GM19351 (cell line): ENCODE measurements at regions not wholly inside any gene's neighbourhood (a gene's known extent, or its start where the extent isn't known, plus 50 kb on each side); places are given as distances from the start of the nearest gene placed in this dataset.

Source experiments
- ATAC-seq: cut with Tn5 transposase; IDR thresholded peaks from one replicate; pipeline ENCODE4 v1.9.1; 2021; ENCODE audit warnings: mild to moderate bottlenecking, moderate library complexity; ENCODE audit not compliant: unreplicated experiment

DNA sequence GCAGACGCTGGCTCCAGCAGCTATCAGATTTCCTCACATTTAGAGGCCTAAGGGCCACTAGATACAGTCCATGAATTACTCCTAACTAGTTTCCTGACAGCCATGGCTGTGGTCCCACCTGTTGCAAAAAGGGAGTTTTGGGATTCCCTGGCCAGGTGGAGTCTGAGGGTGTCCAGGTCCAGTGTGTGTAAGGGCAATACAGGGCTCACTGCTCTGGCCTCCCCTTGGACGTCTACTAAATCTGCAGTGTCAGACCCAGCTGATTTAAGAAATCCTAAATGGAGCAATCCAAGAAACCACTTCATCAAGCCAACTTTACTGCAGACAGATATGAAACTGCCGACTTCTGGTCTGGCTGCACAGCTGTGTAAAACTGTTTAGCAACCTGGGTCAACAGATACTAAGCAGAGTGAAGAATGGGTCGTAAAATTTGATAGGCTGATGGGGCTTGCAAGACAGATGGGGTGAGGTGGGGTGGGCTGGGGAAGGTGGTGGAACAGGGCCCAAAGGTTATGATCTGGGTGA, 116.4 kb downstream of the GADD45G start:
- no peak for ATAC-seq

DNA sequence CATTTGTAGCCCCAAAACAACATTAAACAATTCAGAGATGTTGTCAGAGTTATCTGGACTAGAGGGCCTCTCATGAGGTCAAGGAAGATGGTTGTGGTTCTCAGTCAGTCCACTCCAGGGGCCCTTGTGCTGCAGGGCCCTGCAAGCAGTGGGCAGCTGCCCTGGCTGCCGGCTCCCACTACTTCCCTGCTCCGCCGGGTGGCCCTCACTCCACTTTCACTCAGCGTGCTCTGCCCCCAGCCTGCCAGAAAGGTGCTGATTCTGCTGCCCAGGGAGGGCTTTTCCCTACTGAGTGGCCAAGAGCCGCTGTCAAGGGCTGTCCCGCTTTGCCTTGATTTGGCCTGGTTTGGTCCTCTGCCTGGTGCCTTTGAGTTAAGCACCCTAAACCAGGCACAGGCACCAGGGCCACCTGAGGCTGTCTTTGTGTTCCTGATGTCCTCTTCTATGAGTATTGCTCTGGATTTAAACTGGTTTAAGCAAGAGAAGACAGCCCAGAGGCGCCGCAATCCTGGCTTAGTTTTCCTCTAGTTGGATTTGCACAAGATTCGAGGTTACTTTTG, 117.2 kb downstream of the GADD45G start:
- ATAC-seq = no peak

DNA sequence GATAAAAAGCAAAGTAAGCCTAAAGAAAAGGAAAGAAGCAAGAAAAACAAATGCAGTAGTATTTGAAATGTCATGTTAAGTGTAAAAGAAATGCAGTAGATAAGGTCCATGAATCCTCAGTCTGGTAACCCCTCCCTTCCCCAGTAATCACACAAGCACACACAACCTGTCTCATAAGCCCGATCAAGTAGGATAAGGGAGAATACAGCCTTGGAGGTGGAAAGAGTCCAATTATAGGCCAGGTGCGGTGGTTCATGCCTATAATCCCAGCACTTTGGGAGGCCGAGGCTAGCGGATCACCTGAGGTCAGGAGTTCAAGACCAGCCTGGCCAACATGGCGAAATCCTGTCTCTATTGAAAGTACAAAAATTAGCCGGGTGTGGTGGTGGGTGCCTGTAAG, 117.9 kb downstream of the GADD45G start:
- no peak for ATAC-seq

DNA sequence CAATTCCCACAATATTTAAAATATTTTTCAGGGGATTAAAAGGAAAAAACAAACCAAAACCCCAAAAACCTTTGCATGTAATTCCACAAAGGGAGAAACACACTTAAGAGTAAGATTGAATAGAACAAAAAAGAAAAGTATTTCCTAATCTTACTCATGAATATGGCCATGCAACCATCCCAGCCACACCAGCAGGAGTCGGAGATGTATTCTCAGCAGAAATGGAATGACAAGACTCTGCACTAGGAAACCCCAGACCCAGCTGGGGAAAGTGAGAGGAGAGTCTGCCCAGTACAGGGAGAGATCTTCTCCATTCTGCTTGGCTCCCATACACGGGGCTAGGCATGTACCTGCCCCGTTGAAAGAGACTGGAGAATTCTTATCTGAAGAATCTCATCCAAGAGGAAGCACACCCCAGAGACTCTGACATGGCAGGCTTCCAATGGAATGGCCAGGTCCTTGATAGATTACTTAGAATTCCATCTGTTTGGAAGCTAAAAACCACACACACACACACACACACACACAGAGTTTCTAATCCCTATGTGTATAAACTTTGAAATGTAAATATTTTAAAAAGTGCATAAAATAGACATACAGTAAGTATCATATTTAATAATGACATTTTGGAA, 118.8 kb downstream of the GADD45G start:
- ATAC-seq = no peak

DNA sequence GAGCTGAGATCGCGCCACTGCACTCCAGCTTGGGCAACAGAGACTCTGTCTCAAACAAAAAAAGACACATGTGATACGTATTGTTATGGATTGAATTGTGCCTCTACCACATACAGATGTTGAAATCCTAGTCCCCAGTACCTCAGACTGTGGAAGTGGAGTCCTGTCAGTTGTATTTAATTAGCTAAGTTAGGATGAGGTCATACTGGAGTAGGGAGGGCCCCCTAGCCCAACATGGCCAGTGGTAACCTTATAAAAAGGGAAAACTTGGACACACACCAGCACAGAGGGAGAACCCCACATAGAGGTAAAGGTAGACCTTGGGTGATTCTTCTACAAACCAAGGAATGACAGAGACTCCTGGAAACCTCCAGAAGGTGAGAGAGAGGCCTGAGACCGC, 119.8 kb downstream of the GADD45G start:
- ATAC-seq = no peak

DNA sequence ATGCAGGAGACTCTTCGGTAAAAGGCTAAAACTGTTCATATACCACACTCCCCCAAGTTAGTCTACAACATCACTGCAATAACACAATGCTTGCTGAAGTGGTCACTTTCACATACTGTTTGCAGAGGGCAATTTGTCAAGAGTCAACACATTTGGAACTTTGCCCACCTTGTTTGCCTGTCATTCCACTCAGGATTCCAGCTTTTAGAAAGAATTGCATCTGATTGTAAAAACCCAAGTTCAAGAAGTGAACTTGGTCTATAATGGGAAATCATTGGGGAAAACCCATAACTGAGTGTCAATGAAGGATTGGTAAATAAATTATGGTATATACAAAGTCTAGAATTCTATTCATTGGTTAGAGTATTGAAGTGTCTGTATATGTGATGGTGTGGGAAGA, 120.5 kb downstream of the GADD45G start:
- ATAC-seq = no peak

DNA sequence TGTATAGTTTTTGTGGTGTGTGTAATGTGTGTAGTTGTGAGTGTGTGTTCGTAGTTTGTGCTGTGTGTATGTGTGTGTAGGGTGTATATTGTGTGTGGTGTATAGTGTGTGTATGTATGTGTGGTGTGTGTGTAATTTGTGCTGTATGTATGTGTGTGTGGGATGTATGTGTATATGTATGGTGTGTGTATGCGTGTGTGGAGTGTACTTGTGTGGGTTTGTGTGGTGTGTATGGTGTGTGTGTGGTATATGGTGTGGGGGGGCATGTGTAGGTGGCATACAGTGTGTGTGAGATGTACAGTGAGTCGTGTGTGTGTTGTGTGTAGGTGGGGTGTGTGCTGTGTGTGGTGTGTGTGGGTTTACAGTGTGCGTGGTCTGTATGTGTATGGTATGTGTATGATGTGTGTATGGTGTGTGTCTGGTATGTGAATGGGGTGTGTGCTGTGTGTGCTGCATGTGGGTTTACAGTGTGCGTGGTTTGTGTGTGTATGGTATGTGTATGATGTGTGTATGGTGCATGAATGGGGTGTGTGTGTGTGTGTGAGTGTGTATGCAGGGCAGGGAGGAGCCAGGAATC, 125.2 kb downstream of the GADD45G start:
- ATAC-seq = no peak

DNA sequence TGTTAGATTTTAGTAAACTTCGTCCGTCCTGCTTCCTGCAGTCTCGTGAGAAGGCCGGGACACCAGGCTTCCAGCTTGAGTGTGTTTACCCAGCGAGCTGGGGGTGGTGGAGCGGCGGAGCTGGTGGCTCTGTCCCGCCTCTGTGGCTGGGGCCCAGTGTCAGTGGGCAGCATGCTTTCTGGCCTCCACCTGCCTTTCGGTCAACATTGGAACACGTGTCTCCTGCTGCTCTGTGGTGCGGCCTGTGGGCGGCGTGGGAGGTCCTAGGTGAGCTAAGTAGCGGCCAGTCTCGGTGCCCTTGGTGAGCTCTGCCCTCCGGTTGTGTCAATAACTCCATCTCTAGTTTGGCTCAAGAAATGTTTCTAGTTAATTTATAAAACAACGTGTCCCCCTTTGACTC, 125.9 kb downstream of the GADD45G start:
- no peak for ATAC-seq

DNA sequence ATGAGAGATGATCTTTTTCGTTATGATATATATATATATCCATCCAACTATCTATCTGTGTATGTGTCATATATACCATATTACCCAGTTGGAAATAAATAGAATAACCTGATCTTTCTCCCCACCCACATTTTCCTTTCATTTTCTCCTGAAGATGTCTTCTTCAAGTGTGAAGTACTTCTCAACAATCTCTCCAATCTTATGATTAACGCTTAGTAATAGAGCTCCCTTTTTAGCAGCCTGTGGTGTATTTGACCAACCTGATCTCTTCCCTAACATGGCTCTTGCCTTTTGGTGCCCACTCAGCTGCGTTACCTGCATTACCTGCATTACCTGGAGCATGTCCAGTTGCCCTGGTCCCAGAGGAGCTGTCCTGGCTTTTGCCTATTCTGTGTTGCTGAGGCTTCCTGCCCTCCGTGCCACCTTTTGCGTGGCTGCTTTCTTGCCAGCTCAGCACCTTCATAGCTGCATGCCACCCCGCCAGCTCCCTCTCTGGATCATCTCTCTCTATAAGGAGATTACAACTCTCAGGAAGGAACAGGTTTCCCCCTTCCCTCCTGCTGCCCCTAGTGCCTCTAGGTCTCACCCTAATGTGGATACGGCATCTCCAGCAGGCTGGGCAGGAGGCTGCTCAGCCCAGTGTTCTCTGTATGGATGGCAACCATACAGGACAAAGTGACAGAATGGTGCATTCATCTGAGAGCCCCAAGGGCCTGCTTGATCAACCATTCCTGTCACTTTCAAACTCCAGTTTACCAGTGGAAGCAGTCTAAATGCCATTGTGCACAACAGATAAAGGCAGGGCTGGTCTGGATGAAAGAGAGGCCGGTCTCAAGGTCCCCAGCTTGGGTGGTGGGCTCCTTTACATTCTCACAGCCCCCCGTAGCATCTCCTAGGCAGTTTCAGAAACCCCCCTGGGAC, 126.7 kb downstream of the GADD45G start:
- ATAC-seq = no peak

DNA sequence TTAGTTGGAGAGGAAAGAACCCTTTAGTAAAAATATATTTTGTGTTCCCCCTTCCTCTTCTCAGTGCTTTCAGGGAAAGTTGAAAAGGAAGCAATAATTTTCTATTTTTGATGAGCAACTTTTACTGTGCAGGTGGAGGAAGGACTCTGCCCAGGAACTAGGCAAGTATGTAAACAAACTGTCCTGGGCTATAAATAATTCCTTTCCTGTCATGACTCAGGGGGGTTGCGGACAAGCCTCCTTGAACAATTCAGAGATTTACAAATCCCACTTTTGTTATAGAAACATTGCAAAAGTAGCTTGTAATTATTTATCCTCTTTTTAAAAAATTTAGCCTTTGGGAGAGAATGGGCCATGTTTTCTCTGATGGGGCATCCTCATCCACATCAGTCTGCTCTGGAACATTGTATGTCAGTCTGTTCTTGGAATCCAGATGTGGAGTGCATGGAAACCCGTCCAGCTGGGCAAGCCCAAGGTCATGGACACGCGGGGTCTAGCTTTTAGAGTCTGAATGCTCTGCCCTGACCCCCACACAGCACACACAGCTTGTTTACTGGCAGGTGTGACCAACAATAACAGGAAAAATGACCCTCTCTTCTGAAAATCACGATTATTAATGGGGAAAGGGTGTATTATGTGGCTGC, 127.6 kb downstream of the GADD45G start:
- no peak for ATAC-seq

DNA sequence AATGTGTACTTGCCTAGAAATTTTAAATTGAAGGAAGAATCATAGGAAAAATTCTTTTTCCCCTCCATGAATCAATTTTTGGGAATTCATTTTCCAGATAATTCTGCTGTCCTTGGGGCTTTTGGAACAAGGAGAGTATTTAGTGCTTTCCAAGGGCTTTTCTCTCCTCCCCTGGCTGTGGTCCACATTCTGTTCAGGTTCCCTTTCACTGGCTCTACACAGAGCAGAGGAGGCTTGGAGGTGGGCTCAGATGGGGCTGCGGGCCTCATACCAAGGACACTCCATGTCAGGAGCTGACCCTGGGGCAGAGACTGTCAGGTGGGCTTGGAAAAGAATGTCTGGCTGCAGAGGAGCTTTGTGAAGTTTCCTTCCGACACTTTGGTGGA, 128.1 kb downstream of the GADD45G start:
- ATAC-seq = no peak

DNA sequence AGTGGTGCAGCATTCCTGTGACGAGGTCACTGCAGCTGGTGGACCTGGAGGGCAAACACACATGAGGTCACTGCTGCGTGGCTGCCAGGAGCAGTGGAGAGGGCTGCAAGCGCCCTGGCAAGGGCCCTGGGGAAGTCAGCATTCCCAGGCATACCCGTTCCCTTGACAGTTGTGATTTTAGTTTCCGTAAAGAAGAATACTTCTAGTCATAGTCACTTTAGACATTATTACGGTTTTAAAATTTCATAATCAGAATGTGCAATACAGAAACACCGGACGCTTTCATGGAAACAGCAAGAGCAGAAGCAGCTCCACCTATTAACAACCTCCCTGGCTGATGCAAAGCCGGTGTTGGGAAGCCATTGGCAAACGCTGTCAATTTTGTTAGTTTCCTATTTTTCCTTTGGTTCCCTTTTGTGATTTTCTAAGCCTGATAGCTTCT, 129.8 kb downstream of the GADD45G start:
- no peak for ATAC-seq

DNA sequence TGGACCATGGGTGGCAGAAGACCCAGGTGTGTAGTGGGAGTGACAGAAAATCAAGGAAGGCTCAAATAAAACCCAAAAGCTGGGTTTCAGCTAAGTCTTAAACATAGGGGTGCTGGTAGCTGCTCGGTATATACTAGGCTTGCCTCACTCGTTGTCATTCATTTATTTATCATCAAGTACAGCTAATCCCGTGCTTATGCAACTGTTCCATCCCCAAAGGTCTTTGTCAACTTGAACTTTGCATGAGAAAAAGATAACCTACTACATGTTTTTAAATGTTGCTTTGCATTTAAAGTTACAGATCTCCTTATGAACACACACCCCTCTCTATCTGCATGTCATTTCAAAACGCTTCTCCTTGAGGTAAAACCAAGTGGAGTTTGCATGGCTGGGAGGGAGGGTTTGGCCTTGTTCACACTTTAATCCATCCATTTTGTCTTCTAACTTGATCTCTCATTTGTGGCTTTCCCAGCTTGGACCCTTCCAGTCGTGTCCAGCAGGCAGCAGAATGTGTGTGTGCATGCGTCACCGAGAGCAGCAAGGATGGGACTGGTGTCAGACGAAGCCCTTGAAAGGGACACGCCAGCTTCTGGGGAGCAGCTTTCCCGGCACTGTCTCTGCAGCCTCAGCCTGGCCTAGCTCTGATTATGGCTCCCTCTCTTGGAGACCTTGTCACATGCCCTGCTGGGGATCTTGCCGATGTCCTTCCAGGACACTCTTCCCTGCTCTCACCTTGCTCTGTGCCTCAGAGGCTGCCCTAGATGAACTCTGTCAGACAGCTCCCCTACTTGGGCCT, 133.5 kb downstream of the GADD45G start:
- ATAC-seq = no peak

DNA sequence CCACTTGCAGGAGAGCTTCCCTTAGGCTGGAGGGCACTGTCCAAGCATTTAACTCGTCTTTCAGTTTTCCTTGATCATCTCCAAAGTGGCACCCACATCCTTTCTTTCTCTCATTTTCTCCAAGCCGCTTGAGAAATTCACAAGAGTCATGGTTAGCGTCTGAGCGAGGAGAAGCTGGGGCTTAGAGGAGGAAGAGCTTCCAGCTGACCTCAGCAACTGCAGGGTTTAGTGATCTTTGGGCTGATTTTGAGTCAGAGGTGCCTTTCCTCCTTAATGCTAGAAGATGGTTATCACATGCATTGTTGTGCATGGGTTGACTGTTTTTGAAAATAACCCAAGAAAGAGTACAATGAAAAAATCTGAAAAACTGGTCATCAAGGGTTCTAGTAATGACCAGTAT, 134.7 kb downstream of the GADD45G start:
- no peak for ATAC-seq

DNA sequence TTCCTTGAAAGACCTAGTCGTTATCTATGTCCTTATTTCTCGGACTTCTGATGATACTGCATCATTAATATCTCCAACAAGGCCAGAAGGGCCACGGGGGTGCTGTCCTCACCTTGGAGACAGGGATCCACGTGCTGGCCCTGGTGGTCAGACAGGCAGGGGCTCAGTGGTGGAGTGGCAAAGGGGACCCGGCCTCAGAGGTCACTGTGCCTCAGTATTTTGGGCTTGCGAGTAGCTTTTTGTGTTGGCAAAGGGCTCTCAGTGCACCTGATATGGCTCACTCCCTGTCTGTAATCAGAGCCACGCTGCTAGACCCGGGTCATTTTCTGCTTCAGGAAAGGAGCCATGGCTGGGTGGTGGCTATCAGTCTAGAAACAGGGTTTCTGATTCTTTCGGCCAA, 135.1 kb downstream of the GADD45G start:
- ATAC-seq = no peak

DNA sequence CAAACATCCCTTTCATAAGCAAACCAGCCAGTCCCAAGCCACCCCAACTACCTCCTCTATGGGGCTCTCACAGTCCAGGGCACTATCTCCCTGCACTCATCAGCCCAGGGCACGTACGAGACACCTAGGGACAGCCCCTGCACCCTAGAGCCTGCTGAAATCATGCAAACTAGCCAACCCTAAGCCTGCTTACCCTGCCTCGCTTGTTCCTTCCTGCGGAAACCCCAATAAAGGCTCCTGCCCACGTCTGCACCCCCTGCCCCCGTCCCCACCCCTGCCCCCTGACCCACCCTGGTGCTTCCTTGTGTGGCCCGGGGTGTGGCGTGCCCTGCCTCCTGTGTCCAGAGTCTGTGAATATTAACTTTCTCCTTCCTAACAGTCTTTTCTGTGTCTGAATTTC, 135.9 kb downstream of the GADD45G start:
- peak; percentile 78 for ATAC-seq

DNA sequence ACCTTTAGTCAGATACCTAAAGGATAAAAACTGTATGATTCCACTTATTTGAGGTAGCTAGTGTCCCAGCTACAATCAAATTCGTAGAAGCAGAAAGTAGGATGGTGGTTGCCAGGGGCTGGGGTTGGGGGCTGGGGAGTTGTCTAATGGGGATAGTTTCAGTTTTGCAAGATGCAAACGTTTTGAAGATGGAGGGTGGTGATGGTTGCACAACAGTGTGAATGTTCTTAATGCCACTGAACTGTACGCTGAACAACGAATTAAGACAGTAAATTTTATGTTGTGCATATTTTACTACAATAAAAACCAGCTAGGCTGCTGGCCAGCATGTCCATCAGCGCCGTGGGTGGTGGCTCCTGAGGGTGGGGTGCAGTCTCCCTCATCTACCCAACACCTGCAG, 137.8 kb downstream of the GADD45G start:
- ATAC-seq = no peak

DNA sequence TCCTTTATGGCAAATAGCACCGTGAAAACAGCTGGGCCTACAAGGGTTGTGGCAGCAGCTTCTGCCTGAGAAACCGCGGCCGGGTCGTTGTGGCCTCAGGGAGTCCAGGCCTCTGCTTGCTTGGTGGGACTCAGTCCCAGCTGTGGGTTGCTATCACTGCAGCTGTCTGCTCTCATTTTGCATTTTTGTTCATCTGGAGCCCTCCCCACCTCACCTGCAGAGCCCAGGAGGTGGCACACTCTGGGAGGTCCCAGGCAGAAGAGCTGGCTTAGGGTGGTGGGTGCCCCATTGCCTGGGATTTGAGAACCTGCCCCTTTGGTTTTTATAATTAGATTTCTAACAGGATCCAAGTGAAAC, 138.4 kb downstream of the GADD45G start:
- ATAC-seq = peak; percentile 42

DNA sequence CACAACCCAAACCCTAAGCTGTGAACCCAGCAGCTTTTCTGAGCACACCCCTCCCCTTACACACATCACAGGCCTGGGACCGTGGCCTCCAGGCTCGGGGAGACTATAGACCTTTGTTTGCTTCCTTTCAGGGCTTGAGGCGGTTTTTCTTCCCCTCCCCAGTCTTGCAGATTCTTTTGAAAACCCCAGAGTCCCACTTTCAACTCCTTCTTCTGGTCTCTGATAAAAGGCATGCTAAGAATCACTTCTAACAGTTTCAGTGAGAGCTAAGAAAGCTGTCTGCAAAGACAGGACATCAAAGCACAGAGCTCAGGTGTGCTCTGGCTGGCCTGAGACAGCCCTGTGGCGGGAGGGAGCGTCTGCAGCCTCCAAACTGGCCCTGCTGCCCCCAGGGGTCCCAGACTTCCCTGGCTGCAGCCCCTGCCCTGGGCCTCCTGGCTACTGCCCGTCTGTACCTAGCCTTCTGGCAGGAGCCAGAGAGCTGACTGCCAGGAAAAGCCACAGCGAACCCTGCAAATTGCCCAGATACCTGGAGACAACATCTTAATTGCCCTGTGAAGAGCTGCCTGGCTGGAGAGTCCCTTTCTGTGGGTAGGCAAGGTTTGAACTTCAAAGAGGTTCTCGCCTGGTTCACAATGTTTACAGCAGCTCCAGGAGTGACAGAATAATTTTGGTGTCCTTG, 138.9 kb downstream of the GADD45G start:
- ATAC-seq = peak; percentile 57

DNA sequence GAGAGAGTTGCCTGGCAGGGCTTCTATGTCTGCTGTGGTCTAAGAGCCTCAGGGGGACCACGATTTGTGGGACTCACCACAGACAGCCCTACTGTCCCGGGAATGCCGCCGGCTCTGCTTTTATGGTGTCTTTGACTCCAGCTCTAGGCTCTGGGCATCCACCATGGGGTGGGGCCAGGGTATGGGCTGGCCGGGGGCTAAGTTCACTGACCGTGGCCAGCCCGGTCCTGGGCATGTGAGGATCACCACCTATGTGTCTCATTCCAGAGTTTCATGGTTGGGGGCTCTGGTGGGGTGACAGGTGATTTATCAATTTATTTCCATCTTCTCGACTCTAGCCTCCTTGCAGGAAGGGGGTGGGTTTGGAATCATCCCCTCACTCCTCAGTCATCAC, 139.4 kb downstream of the GADD45G start:
- ATAC-seq = no peak
